ENCODE measurements at regions not wholly inside any gene's neighbourhood (a gene's known extent, or its start where the extent isn't known, plus 50 kb on each side); places are given as distances from the start of the nearest gene placed in this dataset.

DNA sequence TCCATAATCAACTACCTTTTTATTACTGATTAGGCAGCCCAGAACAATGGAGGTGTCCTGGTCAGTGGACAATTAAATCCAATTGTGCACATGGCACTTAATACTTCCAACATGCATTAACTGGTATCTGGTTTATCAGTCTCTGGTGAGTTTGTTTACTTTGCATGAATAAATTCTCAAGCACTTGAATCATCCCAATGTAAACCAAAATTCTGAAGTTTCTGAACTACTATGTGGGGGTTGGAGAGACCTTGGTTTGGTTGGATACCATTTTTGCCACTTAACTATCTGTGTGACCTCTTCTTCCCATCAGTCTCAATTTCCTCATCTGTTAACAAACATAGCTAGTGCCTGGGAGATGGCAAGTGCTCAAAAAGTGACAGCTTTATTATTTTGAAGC is 70.5 kb upstream of the MAP4 start:
- no peak overlapping the region for H2AK5ac ChIP-seq (ENCODE audit: low read depth, low read length)
- ChIA-PET CTCF (interaction anchor here (0.7 to 2.6 kb wide), 3 partner anchors 55 to 97 kb away, joined by 3 to 9 read pairs (median 3); no protein-coding TSS in a partner anchor), POLR2A (ENCODE audit: unreplicated experiment) (interaction anchor here (0.6 to 1.1 kb wide), 2 partner anchors 50 to 166 kb away, joined by 3 to 5 read pairs; no protein-coding TSS in a partner anchor)
- peak overlapping the region; percentile 42; the same call in 1 of the 2 replicates for H3K56ac ChIP-seq (ENCODE audit: extremely low read depth, insufficient read depth, low read length)
- H2BK15ac ChIP-seq (ENCODE audit: low read depth, low read length), result no peak overlapping the region
- no peak overlapping the region for H3K14ac ChIP-seq (replicated peaks; ENCODE audit: low read depth, low read length)
- no peak overlapping the region for H2BK120ac ChIP-seq (ENCODE audit: low read depth, low read length)
- peaks cover 0 to 47% of the 10 kb centered on the region in 2 experiments; a peak in 3 of 4 replicates for H3K79me1 ChIP-seq (ENCODE audit: low read depth in 1 of 2, low read length in 2 of 2)
- DNase-seq (peak; percentile 89), ATAC-seq (ENCODE audit: low read depth) (peak; percentile 5; the same call in 1 of the 2 replicates)
- peak overlapping the region; percentile 67; the same call in 1 of the 2 replicates for H3K23ac ChIP-seq (ENCODE audit: low read depth, low read length)
- H3K4me1 ChIP-seq (ENCODE audit: control insufficient read depth, insufficient read depth, low read length), result peaks cover 8% of the 10 kb centered on the region
- H3K9me3 ChIP-seq (ENCODE audit: control insufficient read depth, insufficient read depth, low read length), result no peaks in the 10 kb centered on the region
- no peak overlapping the region for H2AK9ac ChIP-seq (replicated peaks; ENCODE audit: low read depth, low read length, poor library complexity)
- peak overlapping the region; percentile 12; the same call in 1 of the 2 replicates for H3K18ac ChIP-seq (ENCODE audit: low read depth, low read length)
- in situ Hi-C loops (cut with MboI; ENCODE audit: low sequenced_read_pairs), result no loop called here
- peak overlapping the region; percentile 73 for H3K4me2 ChIP-seq (ENCODE audit: low read depth, low read length)
- H3K27me3 ChIP-seq (ENCODE audit: control insufficient read depth, insufficient read depth, low read length), result no peaks in the 10 kb centered on the region
- no peak overlapping the region; the same call in 1 of the 2 replicates for H3K9ac ChIP-seq (ENCODE audit: low read depth, low read length)
- TF ChIP-seq, protein P1, sequence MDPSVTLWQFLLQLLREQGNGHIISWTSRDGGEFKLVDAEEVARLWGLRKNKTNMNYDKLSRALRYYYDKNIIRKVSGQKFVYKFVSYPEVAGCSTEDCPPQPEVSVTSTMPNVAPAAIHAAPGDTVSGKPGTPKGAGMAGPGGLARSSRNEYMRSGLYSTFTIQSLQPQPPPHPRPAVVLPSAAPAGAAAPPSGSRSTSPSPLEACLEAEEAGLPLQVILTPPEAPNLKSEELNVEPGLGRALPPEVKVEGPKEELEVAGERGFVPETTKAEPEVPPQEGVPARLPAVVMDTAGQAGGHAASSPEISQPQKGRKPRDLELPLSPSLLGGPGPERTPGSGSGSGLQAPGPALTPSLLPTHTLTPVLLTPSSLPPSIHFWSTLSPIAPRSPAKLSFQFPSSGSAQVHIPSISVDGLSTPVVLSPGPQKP (IDR thresholded peaks at IDR 0.05; ENCODE audit: borderline replicate concordance, low read depth, low read length), result no peak
- TF ChIP-seq MAFK (IDR thresholded peaks at IDR 0.05; ENCODE audit: low read depth, low read length) (no peak), RCOR1 (IDR thresholded peaks at IDR 0.05; ENCODE audit: insufficient replicate concordance, low read length) (no peak), SMC3 (IDR thresholded peaks at IDR 0.05; ENCODE audit: low read depth, low read length) (no peak), NFE2L2 (IDR thresholded peaks at IDR 0.05; ENCODE audit: low read depth, low read length) (no peak), FOS (IDR thresholded peaks at IDR 0.05; ENCODE audit: low read depth, low read length) (peak; percentile 65), RFX5 (IDR thresholded peaks at IDR 0.05; ENCODE audit: low read depth, low read length) (no peak), CHD1 (IDR thresholded peaks at IDR 0.05; ENCODE audit: low read depth, low read length) (no peak), POLR2A (IDR thresholded peaks at IDR 0.05; ENCODE audit: low read depth, low read length) (no peak), BHLHE40 (IDR thresholded peaks at IDR 0.05; ENCODE audit: low read depth, low read length) (0 out of 2 replicates have a peak, but pooled peaks have one; percentile 12), MXI1 (IDR thresholded peaks at IDR 0.05; ENCODE audit: borderline replicate concordance, low read depth, low read length) (peak; percentile 29; the same call in 1 of the 2 replicates)
- TF ChIP-seq, protein P2, sequence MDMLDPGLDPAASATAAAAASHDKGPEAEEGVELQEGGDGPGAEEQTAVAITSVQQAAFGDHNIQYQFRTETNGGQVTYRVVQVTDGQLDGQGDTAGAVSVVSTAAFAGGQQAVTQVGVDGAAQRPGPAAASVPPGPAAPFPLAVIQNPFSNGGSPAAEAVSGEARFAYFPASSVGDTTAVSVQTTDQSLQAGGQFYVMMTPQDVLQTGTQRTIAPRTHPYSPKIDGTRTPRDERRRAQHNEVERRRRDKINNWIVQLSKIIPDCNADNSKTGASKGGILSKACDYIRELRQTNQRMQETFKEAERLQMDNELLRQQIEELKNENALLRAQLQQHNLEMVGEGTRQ (IDR thresholded peaks at IDR 0.05; ENCODE audit: low read depth, low read length), result no peak
- H4K5ac ChIP-seq (ENCODE audit: low read depth, low read length), result no peak overlapping the region
- peak overlapping the region; percentile 83; the same call in 1 of the 2 replicates for H3K4me3 ChIP-seq (ENCODE audit: insufficient read depth, low read depth, low read length)
- H3K9me1 ChIP-seq (ENCODE audit: insufficient read depth, low read length), result peaks cover 11% of the 10 kb centered on the region
- no peak overlapping the region; the same call in 1 of the 2 replicates for H3K4ac ChIP-seq (ENCODE audit: low read depth, low read length)
- H2BK20ac ChIP-seq (ENCODE audit: low read depth, low read length), result no peak overlapping the region
- BruUV-seq (replicated peaks), result no TSS peak
- peak overlapping the region in 1 of 2 experiments; percentile 76; a peak in 1 of 4 replicates for H4K8ac ChIP-seq (ENCODE audit: low read depth in 2 of 2, low read length in 2 of 2)
- H4K91ac ChIP-seq (ENCODE audit: insufficient read depth, low read depth, low read length), result no peak overlapping the region
- peak overlapping the region; percentile 28; the same call in 1 of the 2 replicates for H3K27ac ChIP-seq (ENCODE audit: insufficient read depth, low read length)
- dilution Hi-C loops (cut with HindIII; ENCODE audit: low sequenced_read_pairs, unreplicated experiment), result no loop called here
- no peak overlapping the region for H2AFZ ChIP-seq (replicated peaks; ENCODE audit: low read length, poor library complexity)
- intact Hi-C loops (cut with micrococcal nuclease), result loop anchor here (1.0 to 5.0 kb wide), 3 partner anchors 49 to 94 kb away; no protein-coding TSS in a partner anchor
- H4K20me1 ChIP-seq (ENCODE audit: insufficient read depth, low read length), result peaks cover 60% of the 10 kb centered on the region
- H2BK5ac ChIP-seq (ENCODE audit: low read depth, low read length, poor library complexity, severe bottlenecking), result peak overlapping the region; percentile 90
- H3K36me3 ChIP-seq (ENCODE audit: control insufficient read depth, insufficient read depth, low read length), result peaks cover 6% of the 10 kb centered on the region; the same call in 1 of the 2 replicates

All from IMR-90 (cell line).